NCI-H1092 (cell line): ENCODE measurements at regions not wholly inside any gene's neighbourhood (a gene's known extent, or its start where the extent isn't known, plus 50 kb on each side); places are given as distances from the start of the nearest gene placed in this dataset.

Experiments used
- DNase-seq: peaks from one replicate; lab custom pipeline; 2025; lab: John Stamatoyannopoulos, UW

- DNase-seq: no peak
Observed at GRCh38 chr12:30827101-30828066, 72.6 kb upstream of the CAPRIN2 start.

GRCh38 chr12:30826276-30826675, 71.5 kb upstream of the CAPRIN2 start:
- DNase-seq: no peak

- DNase-seq: no peak
Observed at GRCh38 chr12:30825341-30825740, 70.6 kb upstream of the CAPRIN2 start.

- DNase-seq: no peak
Observed at GRCh38 chr12:30824311-30824710, 69.6 kb upstream of the CAPRIN2 start.

- no peak for DNase-seq
Observed at GRCh38 chr12:30823764-30824163, 69.0 kb upstream of the CAPRIN2 start.

- DNase-seq: no peak
Observed at GRCh38 chr12:30823156-30823699, 68.5 kb upstream of the CAPRIN2 start.

GRCh38 chr12:30822385-30823155, 67.8 kb upstream of the CAPRIN2 start:
- peak; percentile 7 for DNase-seq

- no peak for DNase-seq
Observed at GRCh38 chr12:30820406-30820946, 65.7 kb upstream of the CAPRIN2 start.

- DNase-seq: no peak
Observed at GRCh38 chr12:30818562-30818961, 63.8 kb upstream of the CAPRIN2 start.

GRCh38 chr12:30816742-30817465, 62.2 kb upstream of the CAPRIN2 start:
- no peak for DNase-seq

GRCh38 chr12:30814295-30814655, 59.5 kb upstream of the CAPRIN2 start:
- no peak for DNase-seq

GRCh38 chr12:30813525-30814294, 59.0 kb upstream of the CAPRIN2 start:
- no peak for DNase-seq

GRCh38 chr12:30811966-30812365, 57.2 kb upstream of the CAPRIN2 start:
- no peak for DNase-seq

GRCh38 chr12:30810918-30811317, 56.2 kb upstream of the CAPRIN2 start:
- DNase-seq: no peak

GRCh38 chr12:30807695-30808034, 52.9 kb upstream of the CAPRIN2 start:
- no peak for DNase-seq

GRCh38 chr12:30806989-30807694, 52.4 kb upstream of the CAPRIN2 start:
- DNase-seq: peak; percentile 39

GRCh38 chr12:30805959-30806358, 51.2 kb upstream of the CAPRIN2 start:
- no peak for DNase-seq
